ENCODE measurements at regions not wholly inside any gene's neighbourhood (a gene's known extent, or its start where the extent isn't known, plus 50 kb on each side); places are given as distances from the start of the nearest gene placed in this dataset.

DNA sequence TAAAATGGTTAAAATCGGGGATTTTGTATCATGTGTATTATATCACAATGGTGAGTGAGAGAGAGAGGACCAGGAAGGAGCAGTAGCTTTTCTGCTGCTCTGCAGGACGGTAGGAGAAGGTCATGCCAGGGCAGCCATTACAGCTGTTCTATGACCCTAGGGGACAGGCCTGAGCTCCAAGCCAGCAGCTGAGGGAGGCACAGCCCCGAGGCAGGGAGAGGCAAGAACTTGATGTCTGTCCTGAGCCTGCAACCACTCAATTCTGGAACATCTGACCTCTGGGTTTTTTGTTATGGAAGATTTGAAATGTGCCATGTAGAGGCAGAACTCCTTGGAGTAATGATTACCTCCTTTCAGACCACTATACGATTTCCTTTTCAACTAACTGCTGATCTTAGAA is 135.8 kb upstream of the SH3BP4 start:
- Mint-ChIP-seq H3K9me3 (no peaks in the 10 kb centered on the region), H3K4me1 (peaks cover 22% of the 10 kb centered on the region), H3K36me3 (no peaks in the 10 kb centered on the region), H3K4me3 (no peak overlapping the region), H3K27me3 (ENCODE audit: low read depth) (no peaks in the 10 kb centered on the region; the same call in 1 of the 2 replicates), H3K27ac (no peak overlapping the region)
- CTCF ChIA-PET, result no interaction called here
- DNase-seq (ENCODE audit: low spot score) (no peak), ATAC-seq (no peak)
- POLR2A ChIA-PET, result no interaction called here
- TF ChIP-seq CREM (CRISPR knock-in tag; IDR thresholded peaks at IDR 0.05), result no peak
- no peak for TF ChIP-seq ZNF281 (CRISPR knock-in tag; IDR thresholded peaks at IDR 0.05)
- TF ChIP-seq TP53 (CRISPR knock-in tag; IDR thresholded peaks at IDR 0.05), result no peak
- no peak for TF ChIP-seq FOXP1 (CRISPR knock-in tag; IDR thresholded peaks at IDR 0.05; ENCODE audit: borderline replicate concordance)
- no peak for TF ChIP-seq FOXK1 (CRISPR knock-in tag; IDR thresholded peaks at IDR 0.05)
- TF ChIP-seq ZNF219 (CRISPR knock-in tag; IDR thresholded peaks at IDR 0.05; ENCODE audit: borderline replicate concordance), result no peak
- no peak for TF ChIP-seq CTCF (IDR thresholded peaks at IDR 0.05)
- TF ChIP-seq ZNF671 (CRISPR knock-in tag; IDR thresholded peaks at IDR 0.05), result no peak
- no peak for TF ChIP-seq CBFB (CRISPR knock-in tag; IDR thresholded peaks at IDR 0.05; ENCODE audit: low read depth)
- TF ChIP-seq SOX15 (CRISPR knock-in tag; IDR thresholded peaks at IDR 0.05), result no peak
- TF ChIP-seq PRRX2 (CRISPR knock-in tag; IDR thresholded peaks at IDR 0.05), result no peak
- TF ChIP-seq FOXJ3 (CRISPR knock-in tag; IDR thresholded peaks at IDR 0.05; ENCODE audit: borderline replicate concordance), result no peak
- no peak for TF ChIP-seq ATF1 (CRISPR knock-in tag; IDR thresholded peaks at IDR 0.05)
- TF ChIP-seq NFATC4 (CRISPR knock-in tag; IDR thresholded peaks at IDR 0.05), result no peak
- TF ChIP-seq, protein P1, sequence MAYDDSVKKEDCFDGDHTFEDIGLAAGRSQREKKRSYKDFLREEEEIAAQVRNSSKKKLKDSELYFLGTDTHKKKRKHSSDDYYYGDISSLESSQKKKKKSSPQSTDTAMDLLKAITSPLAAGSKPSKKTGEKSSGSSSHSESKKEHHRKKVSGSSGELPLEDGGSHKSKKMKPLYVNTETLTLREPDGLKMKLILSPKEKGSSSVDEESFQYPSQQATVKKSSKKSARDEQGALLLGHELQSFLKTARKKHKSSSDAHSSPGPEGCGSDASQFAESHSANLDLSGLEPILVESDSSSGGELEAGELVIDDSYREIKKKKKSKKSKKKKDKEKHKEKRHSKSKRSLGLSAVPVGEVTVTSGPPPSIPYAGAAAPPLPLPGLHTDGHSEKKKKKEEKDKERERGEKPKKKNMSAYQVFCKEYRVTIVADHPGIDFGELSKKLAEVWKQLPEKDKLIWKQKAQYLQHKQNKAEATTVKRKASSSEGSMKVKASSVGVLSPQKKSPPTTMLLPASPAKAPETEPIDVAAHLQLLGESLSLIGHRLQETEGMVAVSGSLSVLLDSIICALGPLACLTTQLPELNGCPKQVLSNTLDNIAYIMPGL (CRISPR knock-in tag; IDR thresholded peaks at IDR 0.05), result no peak
- TF ChIP-seq TEAD4 (CRISPR knock-in tag; IDR thresholded peaks at IDR 0.05), result no peak
- no peak for TF ChIP-seq ZNF416 (CRISPR knock-in tag; IDR thresholded peaks at IDR 0.05)
- TF ChIP-seq FOXP4 (CRISPR knock-in tag; IDR thresholded peaks at IDR 0.05), result no peak
- TF ChIP-seq, protein P2, sequence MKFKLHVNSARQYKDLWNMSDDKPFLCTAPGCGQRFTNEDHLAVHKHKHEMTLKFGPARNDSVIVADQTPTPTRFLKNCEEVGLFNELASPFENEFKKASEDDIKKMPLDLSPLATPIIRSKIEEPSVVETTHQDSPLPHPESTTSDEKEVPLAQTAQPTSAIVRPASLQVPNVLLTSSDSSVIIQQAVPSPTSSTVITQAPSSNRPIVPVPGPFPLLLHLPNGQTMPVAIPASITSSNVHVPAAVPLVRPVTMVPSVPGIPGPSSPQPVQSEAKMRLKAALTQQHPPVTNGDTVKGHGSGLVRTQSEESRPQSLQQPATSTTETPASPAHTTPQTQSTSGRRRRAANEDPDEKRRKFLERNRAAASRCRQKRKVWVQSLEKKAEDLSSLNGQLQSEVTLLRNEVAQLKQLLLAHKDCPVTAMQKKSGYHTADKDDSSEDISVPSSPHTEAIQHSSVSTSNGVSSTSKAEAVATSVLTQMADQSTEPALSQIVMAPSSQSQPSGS (CRISPR knock-in tag; IDR thresholded peaks at IDR 0.05; ENCODE audit: borderline replicate concordance, low read depth), result no peak
- TF ChIP-seq USF1 (CRISPR knock-in tag; IDR thresholded peaks at IDR 0.05), result no peak

Measured in WTC11 (cell line).